ENCODE measurements at regions not wholly inside any gene's neighbourhood (a gene's known extent, or its start where the extent isn't known, plus 50 kb on each side); places are given as distances from the start of the nearest gene placed in this dataset.

DNA sequence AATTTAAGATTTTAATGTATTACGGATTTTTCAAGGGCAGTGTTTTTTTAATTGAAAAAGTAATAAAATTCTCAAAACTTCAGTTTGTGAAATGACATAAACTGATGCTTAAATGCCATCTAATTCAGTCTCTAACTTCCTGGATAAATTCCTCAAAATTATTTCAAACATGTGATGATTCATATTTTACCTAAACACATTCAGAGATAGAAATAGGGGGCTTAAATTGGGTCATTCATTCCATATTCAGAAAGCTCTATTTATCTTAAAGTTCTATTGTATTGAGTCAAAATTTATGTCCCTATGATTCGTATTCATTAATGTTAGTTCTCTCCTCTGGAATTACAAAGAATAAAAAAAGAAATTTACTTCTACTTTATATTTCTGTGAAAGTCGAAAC is 713.6 kb upstream of the CHRM3 start:
- no peak for DNase-seq (ENCODE audit: low read depth)

DNA sequence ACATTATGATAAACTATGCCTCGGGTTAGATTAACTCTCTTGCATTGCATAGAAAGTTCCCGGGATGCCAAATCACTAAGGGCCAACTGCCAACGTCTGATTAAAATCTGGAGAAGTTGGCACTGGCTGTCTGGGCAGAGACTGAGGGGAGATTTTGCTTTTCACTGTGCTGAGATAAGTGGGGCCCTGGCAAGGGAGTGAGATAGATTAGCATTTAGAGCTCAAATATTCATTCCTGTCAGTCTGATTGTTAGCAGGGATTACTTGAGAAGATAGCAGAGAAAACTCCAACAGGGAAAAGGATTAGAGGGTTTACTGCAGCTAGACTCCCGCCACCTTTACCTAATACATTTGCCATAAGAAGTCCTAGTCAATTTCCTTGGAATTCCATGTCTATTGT is 714.1 kb upstream of the CHRM3 start:
- FAIRE-seq (no peak), DNase-seq (ENCODE audit: low read depth) (no peak)
- no peak overlapping the region for H3K4me3 ChIP-seq (ENCODE audit: low read depth, low read length)
- TF ChIP-seq, protein P1, sequence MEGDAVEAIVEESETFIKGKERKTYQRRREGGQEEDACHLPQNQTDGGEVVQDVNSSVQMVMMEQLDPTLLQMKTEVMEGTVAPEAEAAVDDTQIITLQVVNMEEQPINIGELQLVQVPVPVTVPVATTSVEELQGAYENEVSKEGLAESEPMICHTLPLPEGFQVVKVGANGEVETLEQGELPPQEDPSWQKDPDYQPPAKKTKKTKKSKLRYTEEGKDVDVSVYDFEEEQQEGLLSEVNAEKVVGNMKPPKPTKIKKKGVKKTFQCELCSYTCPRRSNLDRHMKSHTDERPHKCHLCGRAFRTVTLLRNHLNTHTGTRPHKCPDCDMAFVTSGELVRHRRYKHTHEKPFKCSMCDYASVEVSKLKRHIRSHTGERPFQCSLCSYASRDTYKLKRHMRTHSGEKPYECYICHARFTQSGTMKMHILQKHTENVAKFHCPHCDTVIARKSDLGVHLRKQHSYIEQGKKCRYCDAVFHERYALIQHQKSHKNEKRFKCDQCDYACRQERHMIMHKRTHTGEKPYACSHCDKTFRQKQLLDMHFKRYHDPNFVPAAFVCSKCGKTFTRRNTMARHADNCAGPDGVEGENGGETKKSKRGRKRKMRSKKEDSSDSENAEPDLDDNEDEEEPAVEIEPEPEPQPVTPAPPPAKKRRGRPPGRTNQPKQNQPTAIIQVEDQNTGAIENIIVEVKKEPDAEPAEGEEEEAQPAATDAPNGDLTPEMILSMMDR (IDR thresholded peaks at IDR 0.05; ENCODE audit: insufficient read depth, low read length, severe bottlenecking): no peak
- no peaks in the 10 kb centered on the region for H3K36me3 ChIP-seq (ENCODE audit: control insufficient read depth, insufficient read depth, low read length)
- H3K27me3 ChIP-seq (ENCODE audit: control insufficient read depth, insufficient read depth, low read length): no peaks in the 10 kb centered on the region

More for the DNA sequence above, 713.6 kb upstream of the CHRM3 start:
- FAIRE-seq: no peak
- H3K27me3 ChIP-seq (ENCODE audit: control insufficient read depth, insufficient read depth, low read length): no peaks in the 10 kb centered on the region
- no peaks in the 10 kb centered on the region for H3K36me3 ChIP-seq (ENCODE audit: control insufficient read depth, insufficient read depth, low read length)
- TF ChIP-seq, protein P1 (IDR thresholded peaks at IDR 0.05; ENCODE audit: insufficient read depth, low read length, severe bottlenecking): no peak
- H3K4me3 ChIP-seq (ENCODE audit: low read depth, low read length): no peak overlapping the region

DNA sequence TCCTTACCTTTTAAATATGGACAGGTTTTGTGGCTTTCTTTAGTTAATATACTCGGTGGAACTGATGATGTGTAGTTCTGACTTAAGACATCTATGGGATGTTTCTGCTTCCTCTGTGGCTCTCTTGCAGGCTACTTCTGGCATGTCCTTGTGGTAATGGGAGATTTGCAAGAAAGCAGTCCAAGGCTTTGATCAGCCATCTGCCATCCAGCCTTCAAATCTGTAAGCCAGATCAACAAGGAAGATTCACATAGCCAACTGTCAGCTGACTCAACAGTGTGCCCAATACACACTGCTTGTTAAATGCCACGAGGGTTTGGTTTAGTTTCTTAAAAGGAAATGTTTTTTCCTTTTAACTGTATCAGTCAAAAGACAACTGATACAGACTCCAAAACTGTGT is 722.2 kb upstream of the CHRM3 start:
- H3K36me3 ChIP-seq (ENCODE audit: control insufficient read depth, insufficient read depth, low read length): no peaks in the 10 kb centered on the region
- DNase-seq (ENCODE audit: low read depth) (no peak), FAIRE-seq (no peak)
- no peaks in the 10 kb centered on the region for H3K27me3 ChIP-seq (ENCODE audit: control insufficient read depth, insufficient read depth, low read length)
- no peak overlapping the region for H3K4me3 ChIP-seq (ENCODE audit: low read depth, low read length)
- TF ChIP-seq, protein P1 (IDR thresholded peaks at IDR 0.05; ENCODE audit: insufficient read depth, low read length, severe bottlenecking): no peak

DNA sequence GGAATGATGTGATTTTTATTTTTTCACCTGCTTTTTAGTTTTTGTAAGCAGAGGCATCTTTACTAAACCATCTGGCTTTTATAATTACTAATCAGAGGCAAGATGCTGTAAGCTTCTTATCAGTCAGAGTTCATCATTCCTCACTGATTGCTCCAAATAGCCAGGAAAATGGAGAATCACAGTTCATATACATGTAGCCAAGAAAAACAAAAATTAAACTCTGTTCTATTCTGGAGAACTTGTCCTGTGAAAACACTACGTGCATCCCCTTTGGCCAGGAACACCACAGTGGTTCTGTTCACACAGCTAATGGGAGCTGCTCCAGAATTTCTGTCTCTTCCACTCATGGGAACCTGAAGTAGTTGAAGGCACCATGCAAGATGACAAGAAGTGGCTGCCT is 725.5 kb upstream of the CHRM3 start:
- Histone ChIP-seq H3K4me3 (ENCODE audit: low read depth, low read length) (no peak overlapping the region), H3K27me3 (ENCODE audit: control insufficient read depth, insufficient read depth, low read length) (no peaks in the 10 kb centered on the region), H3K36me3 (ENCODE audit: control insufficient read depth, insufficient read depth, low read length) (no peaks in the 10 kb centered on the region)
- FAIRE-seq: no peak
- TF ChIP-seq, protein P1 (IDR thresholded peaks at IDR 0.05; ENCODE audit: insufficient read depth, low read length, severe bottlenecking): no peak
- no peak for DNase-seq (ENCODE audit: low read depth)

DNA sequence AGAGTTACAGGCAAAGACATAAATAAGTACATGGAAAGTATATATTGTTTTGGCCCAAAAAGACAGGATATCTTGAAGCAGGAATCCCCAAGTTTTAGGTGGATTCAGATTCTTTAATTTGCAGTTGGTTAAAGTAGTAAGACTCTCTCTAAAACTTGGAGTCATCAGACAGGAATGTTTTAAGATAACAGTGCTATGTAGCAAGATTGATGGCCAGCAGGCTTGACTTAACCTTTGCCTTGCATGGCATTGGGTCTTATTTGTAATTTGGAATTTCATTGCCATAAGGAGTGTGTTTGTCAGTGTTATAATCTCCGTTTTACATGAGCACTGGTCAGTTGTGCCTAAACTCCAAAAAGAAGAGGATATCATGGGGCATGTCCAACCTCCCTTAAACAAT is 727.6 kb upstream of the CHRM3 start:
- DNase-seq (ENCODE audit: low read depth) (no peak), FAIRE-seq (no peak)
- H3K4me3 ChIP-seq (ENCODE audit: low read depth, low read length): no peak overlapping the region
- no peaks in the 10 kb centered on the region for H3K36me3 ChIP-seq (ENCODE audit: control insufficient read depth, insufficient read depth, low read length)
- no peaks in the 10 kb centered on the region for H3K27me3 ChIP-seq (ENCODE audit: control insufficient read depth, insufficient read depth, low read length)
- TF ChIP-seq, protein P1 (IDR thresholded peaks at IDR 0.05; ENCODE audit: insufficient read depth, low read length, severe bottlenecking): no peak

DNA sequence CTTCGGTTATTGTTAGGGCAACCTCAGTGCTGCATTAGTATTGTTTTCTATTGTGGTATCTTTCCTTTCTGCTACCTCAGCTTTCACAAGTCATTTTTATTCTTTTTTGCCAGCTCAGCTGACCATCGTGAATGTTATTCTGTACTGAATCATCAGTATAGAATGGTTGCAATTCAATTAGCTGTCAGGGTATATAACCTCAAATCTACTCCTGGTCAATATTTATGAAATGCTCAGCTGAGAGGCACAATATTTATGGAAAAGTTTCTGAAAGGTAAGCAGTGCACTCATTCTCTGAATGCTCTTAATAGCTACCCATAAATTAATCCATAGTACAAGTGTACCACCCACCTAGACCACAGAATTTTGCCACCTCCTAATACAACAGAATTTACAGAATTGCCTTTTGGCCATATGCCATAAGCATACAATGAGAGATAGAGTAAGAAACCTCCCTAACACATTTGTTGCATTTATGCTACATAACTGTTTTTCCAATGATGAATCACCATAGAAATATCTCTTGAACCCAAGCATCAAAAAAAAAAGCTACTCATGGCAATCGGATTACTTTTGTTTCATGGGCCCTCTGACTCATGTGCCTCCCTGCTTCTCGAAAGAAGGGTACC is 732.6 kb upstream of the CHRM3 start:
- H3K27me3 ChIP-seq (ENCODE audit: control insufficient read depth, insufficient read depth, low read length): no peaks in the 10 kb centered on the region
- H3K36me3 ChIP-seq (ENCODE audit: control insufficient read depth, insufficient read depth, low read length): no peaks in the 10 kb centered on the region
- H3K4me3 ChIP-seq (ENCODE audit: low read depth, low read length): no peak overlapping the region
- DNase-seq (ENCODE audit: low read depth) (peak; percentile 4), FAIRE-seq (no peak)
- TF ChIP-seq, protein P1 (IDR thresholded peaks at IDR 0.05; ENCODE audit: insufficient read depth, low read length, severe bottlenecking): no peak
